HT-29 (cell line): ENCODE measurements at regions not wholly inside any gene's neighbourhood (a gene's known extent, or its start where the extent isn't known, plus 50 kb on each side); places are given as distances from the start of the nearest gene placed in this dataset.
"Not testable (repeated sequence)": the region's sequence is repeated elsewhere in the genome, so short reads cannot be mapped to it uniquely, and the experiment has no call there.

Experiments
- DNase-seq: peaks from one replicate; pipeline ENCODE4 v3.0.0-alpha.2; 2015; ENCODE audit warnings: low spot score

GRCh38 chr18:75754433-75754832 is 326.9 kb upstream of the SMIM21 start:
- DNase-seq = no peak

- DNase-seq = no peak
Measured at GRCh38 chr18:75753753-75754152, 326.2 kb upstream of the SMIM21 start.

- no peak for DNase-seq
Measured at GRCh38 chr18:75752740-75753263, 325.3 kb upstream of the SMIM21 start.

GRCh38 chr18:75745147-75745546 is 317.6 kb upstream of the SMIM21 start:
- DNase-seq = no peak

GRCh38 chr18:75742516-75742915 is 315.0 kb upstream of the SMIM21 start:
- DNase-seq = no peak

- DNase-seq = no peak
Measured at GRCh38 chr18:75739682-75740081, 312.2 kb upstream of the SMIM21 start.

GRCh38 chr18:75735291-75735690 is 307.8 kb upstream of the SMIM21 start:
- DNase-seq = no peak

- DNase-seq = no peak
Measured at GRCh38 chr18:75730249-75730648, 302.7 kb upstream of the SMIM21 start.

- no peak for DNase-seq
Measured at GRCh38 chr18:75728621-75729020, 301.1 kb upstream of the SMIM21 start.

- peak; percentile 35 for DNase-seq
Measured at GRCh38 chr18:75727456-75727855, 300.0 kb upstream of the SMIM21 start.

GRCh38 chr18:75723521-75724340 is 296.2 kb upstream of the SMIM21 start:
- no peak for DNase-seq

- DNase-seq = no peak
Measured at GRCh38 chr18:75714766-75715165, 287.3 kb upstream of the SMIM21 start.

- DNase-seq = not testable (repeated sequence)
Measured at GRCh38 chr18:75712124-75712867, 284.8 kb upstream of the SMIM21 start.

GRCh38 chr18:75700561-75700960 is 273.1 kb upstream of the SMIM21 start:
- DNase-seq = no peak

- no peak for DNase-seq
Measured at GRCh38 chr18:75698861-75699260, 271.4 kb upstream of the SMIM21 start.

- no peak for DNase-seq
Measured at GRCh38 chr18:75697493-75697892, 270.0 kb upstream of the SMIM21 start.

GRCh38 chr18:75696391-75696790 is 268.9 kb upstream of the SMIM21 start:
- DNase-seq = no peak

GRCh38 chr18:75694292-75694691 is 266.8 kb upstream of the SMIM21 start:
- no peak for DNase-seq

- no peak for DNase-seq
Measured at GRCh38 chr18:75691483-75691882, 264.0 kb upstream of the SMIM21 start.

- DNase-seq = not testable (repeated sequence)
Measured at GRCh38 chr18:75690283-75690682, 262.8 kb upstream of the SMIM21 start.

- DNase-seq = no peak
Measured at GRCh38 chr18:75687626-75688025, 260.1 kb upstream of the SMIM21 start.

GRCh38 chr18:75683426-75683825 is 255.9 kb upstream of the SMIM21 start:
- DNase-seq = no peak
